HG03066 (cell line): ENCODE measurements at regions not wholly inside any gene's neighbourhood (a gene's known extent, or its start where the extent isn't known, plus 50 kb on each side); places are given as distances from the start of the nearest gene placed in this dataset.

ENCODE experiments used
- ATAC-seq: cut with Tn5 transposase; IDR thresholded peaks from one replicate; pipeline ENCODE4 v1.9.1; 2021; ENCODE audit warnings: low read depth; ENCODE audit not compliant: unreplicated experiment

GRCh38 chr4:165610679-165611437 lies 232.1 kb downstream of the CPE start:
- ATAC-seq, result no peak

GRCh38 chr4:165612936-165613335 lies 234.1 kb downstream of the CPE start:
- ATAC-seq, result peak; percentile 70

- no peak for ATAC-seq
These were observed 234.8 kb downstream of the CPE start for GRCh38 chr4:165613581-165613980.

GRCh38 chr4:165620913-165621312 lies 242.1 kb downstream of the CPE start:
- no peak for ATAC-seq

- ATAC-seq, result no peak
These were observed 243.2 kb downstream of the CPE start for GRCh38 chr4:165621983-165622382.

GRCh38 chr4:165625281-165625680 lies 246.5 kb downstream of the CPE start:
- no peak for ATAC-seq

- no peak for ATAC-seq
These were observed 246.7 kb upstream of the TLL1 start for GRCh38 chr4:165626316-165626715.

- ATAC-seq, result no peak
These were observed 245.9 kb upstream of the TLL1 start for GRCh38 chr4:165627128-165627527.

GRCh38 chr4:165627548-165627947 lies 245.5 kb upstream of the TLL1 start:
- ATAC-seq, result no peak

- no peak for ATAC-seq
These were observed 244.5 kb upstream of the TLL1 start for GRCh38 chr4:165628572-165628971.

- no peak for ATAC-seq
These were observed 242.4 kb upstream of the TLL1 start for GRCh38 chr4:165630671-165631070.

- ATAC-seq, result no peak
These were observed 241.7 kb upstream of the TLL1 start for GRCh38 chr4:165631208-165631894.

- no peak for ATAC-seq
These were observed 241.1 kb upstream of the TLL1 start for GRCh38 chr4:165631912-165632311.

- ATAC-seq, result no peak
These were observed 238.3 kb upstream of the TLL1 start for GRCh38 chr4:165634766-165635165.

- no peak for ATAC-seq
These were observed 237.7 kb upstream of the TLL1 start for GRCh38 chr4:165635381-165635780.

GRCh38 chr4:165635951-165636350 lies 237.1 kb upstream of the TLL1 start:
- no peak for ATAC-seq

- ATAC-seq, result no peak
These were observed 221.1 kb upstream of the TLL1 start for GRCh38 chr4:165651901-165652300.

- no peak for ATAC-seq
These were observed 218.5 kb upstream of the TLL1 start for GRCh38 chr4:165654556-165654955.

GRCh38 chr4:165656399-165656798 lies 216.6 kb upstream of the TLL1 start:
- ATAC-seq, result no peak

- ATAC-seq, result no peak
These were observed 216.1 kb upstream of the TLL1 start for GRCh38 chr4:165656829-165657490.

- no peak for ATAC-seq
These were observed 210.7 kb upstream of the TLL1 start for GRCh38 chr4:165662341-165662740.

GRCh38 chr4:165663411-165663810 lies 209.6 kb upstream of the TLL1 start:
- no peak for ATAC-seq
